HCT116 (cell line): ENCODE measurements at regions not wholly inside any gene's neighbourhood (a gene's known extent, or its start where the extent isn't known, plus 50 kb on each side); places are given as distances from the start of the nearest gene placed in this dataset.

ENCODE experiments used
- ATAC-seq: fragments of 200-7000 bp; cut with Tn5 transposase; 2 replicates; pipeline ENCODE4 v1.9.1; 2020; ENCODE audit warnings: mild to moderate bottlenecking, moderate library complexity
- BruUV-seq: library from RNA; stranded (reverse); fragments of 400-500 nt; replicated peaks from 2 replicates; lab custom pipeline; 2021; lab: Mats Ljungman, UMichigan
- CTCF ChIA-PET: fragments of 300-600 bp; sonication (Branson Sonifier 250); formaldehyde crosslinking; loops from one replicate; lab custom pipeline; 2021; ENCODE audit warnings: antibody characterized with exemption; lab: Charles Lee
- POLR2A ChIA-PET: fragments of 300-600, 350-600 bp; sonication (Branson Sonifier 250); formaldehyde crosslinking; loops from one replicate; lab custom pipeline; 2021; ENCODE audit warnings: antibody characterized with exemption; lab: Charles Lee
- RAD21 ChIA-PET, 2 experiments: fragments of 300-600 bp; sonication (Branson Sonifier 250); formaldehyde crosslinking; loops; one replicate each; lab custom pipeline; 2023; ENCODE audit warnings: low total read pairs in 2 of 2; ENCODE audit not compliant: uncharacterized antibody in 2 of 2, unreplicated experiment in 2 of 2, low non-redundant PET in 1 of 2; lab: Charles Lee
- DNase-seq: peaks from one replicate; pipeline ENCODE4 v3.0.0-alpha.2; 2010; ENCODE audit warnings: low read depth, low spot score
- H2AFZ ChIP-seq: fragments of 200-600 bp; shearing (Covaris generic), sonication (generic); 2 replicates; pipeline ENCODE4 v1.6.1; 2017; ENCODE audit warnings: low read depth, mixed run types, mixed read lengths, antibody characterized with exemption, low read length; ENCODE audit not compliant: poor library complexity, severe bottlenecking
- H3K27ac ChIP-seq: 2 replicates; pipeline ENCODE4 v1.5.1; 2012; ENCODE audit warnings: low read depth, low read length
- H3K27me3 ChIP-seq: fragments of 200-600 bp; sonication (generic); 2 replicates; pipeline ENCODE4 v1.6.1; 2016; ENCODE audit warnings: mixed run types, low read length, mixed read lengths; ENCODE audit not compliant: insufficient read depth
- H3K36me3 ChIP-seq, 2 experiments: fragments of 200-500 bp in 1 of 2; fragments of 200-600 bp in 1 of 2; sonication (Bioruptor generic) in 1 of 2; sonication (generic) in 1 of 2; 2 replicates each; pipeline versions ENCODE4 v1.5.1 to v1.6.1; 2014 to 2016; ENCODE audit warnings: low read length in 2 of 2, inconsistent platforms in 1 of 2, mixed read lengths in 1 of 2, mixed run types in 1 of 2; ENCODE audit not compliant: insufficient read depth in 2 of 2, control insufficient read depth in 1 of 2
- H3K4me1 ChIP-seq, 2 experiments: fragments of 200-600 bp in 1 of 2; sonication (generic) in 1 of 2; 2 replicates each; pipeline versions ENCODE4 v1.5.1 to v1.6.1; 2012 to 2017; ENCODE audit warnings: low read length in 2 of 2, inconsistent platforms in 1 of 2, mild to moderate bottlenecking in 1 of 2, mixed read lengths in 1 of 2, mixed run types in 1 of 2, moderate library complexity in 1 of 2; ENCODE audit not compliant: insufficient read depth in 2 of 2, control insufficient read depth in 1 of 2
- H3K4me2 ChIP-seq: fragments of 200-600 bp; sonication (generic); 2 replicates; pipeline ENCODE4 v1.6.1; 2017; ENCODE audit warnings: mixed run types, low read length, mixed read lengths
- H3K4me3 ChIP-seq, 2 experiments: fragments of 200-600 bp in 1 of 2; sonication (generic) in 1 of 2; replicated peaks in 1 of 2; 2 replicates each; pipeline ENCODE4 v1.5.1; 2011 to 2016; ENCODE audit warnings: low read length in 2 of 2, control low read depth in 1 of 2, low read depth in 1 of 2, mild to moderate bottlenecking in 1 of 2, mixed read lengths in 1 of 2, mixed run types in 1 of 2
- H3K79me2 ChIP-seq: fragments of 200-600 bp; sonication (generic); 2 replicates; pipeline ENCODE4 v1.6.1; 2017; ENCODE audit warnings: mild to moderate bottlenecking, mixed run types, low read length, moderate library complexity, mixed read lengths; ENCODE audit not compliant: insufficient read depth
- H3K9ac ChIP-seq: fragments of 200-600 bp; sonication (generic); 2 replicates; pipeline ENCODE4 v1.6.1; 2016; ENCODE audit warnings: low read length, mixed read lengths
- H3K9me2 ChIP-seq: fragments of 200-600 bp; sonication (generic), shearing (Covaris generic); 2 replicates; pipeline ENCODE4 v1.6.1; 2017; ENCODE audit warnings: mixed run types, mild to moderate bottlenecking, moderate library complexity; ENCODE audit not compliant: insufficient read depth
- H3K9me3 ChIP-seq, 2 experiments: fragments of 200-500 bp in 1 of 2; fragments of 200-600 bp in 1 of 2; sonication (Bioruptor generic) in 1 of 2; sonication (generic) in 1 of 2; 2 replicates each; pipeline ENCODE4 v1.6.1; 2014 to 2017; ENCODE audit warnings: low read length in 2 of 2, mixed read lengths in 2 of 2, inconsistent platforms in 1 of 2, low read depth in 1 of 2, mild to moderate bottlenecking in 1 of 2, mixed run types in 1 of 2, moderate library complexity in 1 of 2; ENCODE audit not compliant: control insufficient read depth in 1 of 2, insufficient read depth in 1 of 2
- H4K20me1 ChIP-seq: fragments of 200-600 bp; sonication (generic), shearing (Covaris generic); 2 replicates; pipeline ENCODE4 v1.6.1; 2017; ENCODE audit warnings: mixed run types, mild to moderate bottlenecking, moderate library complexity; ENCODE audit not compliant: insufficient read depth
- CBX3 ChIP-seq: IDR thresholded peaks from 2 replicates; pipeline ENCODE4 v1.6.1; 2012; ENCODE audit warnings: low read depth
- ELF1 ChIP-seq: IDR thresholded peaks from 2 replicates; pipeline ENCODE4 v1.6.1; 2012; ENCODE audit warnings: low read depth, borderline replicate concordance
- EZH2 ChIP-seq: fragments of 200-600 bp; sonication (generic); IDR thresholded peaks from 2 replicates; pipeline ENCODE4 v1.6.1; 2017; ENCODE audit warnings: antibody characterized with exemption, mixed run types
- FOSL1 ChIP-seq: IDR thresholded peaks from 2 replicates; pipeline ENCODE4 v1.6.1; 2012; ENCODE audit warnings: low read depth
- MAX ChIP-seq: IDR thresholded peaks from 2 replicates; pipeline ENCODE4 v1.6.1; 2012
- POLR2AphosphoS5 ChIP-seq: IDR thresholded peaks from 2 replicates; pipeline ENCODE4 v1.6.1; 2011; ENCODE audit warnings: mild to moderate bottlenecking, low read depth, low read length, moderate library complexity
- REST ChIP-seq: IDR thresholded peaks from 2 replicates; pipeline ENCODE4 v1.6.1; 2012; ENCODE audit warnings: low read depth
- SIN3A ChIP-seq: IDR thresholded peaks from 2 replicates; pipeline ENCODE4 v1.6.1; 2012; ENCODE audit warnings: low read depth
- SP1 ChIP-seq: IDR thresholded peaks from 2 replicates; pipeline ENCODE4 v1.6.1; 2012; ENCODE audit warnings: low read depth
- ZFX ChIP-seq: fragments of 450-650 bp; IDR thresholded peaks from 2 replicates; pipeline ENCODE4 v1.6.1; 2017
- intact Hi-C: fragments of 100-400 bp; cut with micrococcal nuclease; formaldehyde crosslinking; loops from 2 replicates; pipeline ENCODE4 v1.10.0; 2022

- Histone ChIP-seq H3K79me2 (no peaks in the 10 kb centered on the region), H2AFZ (no peak overlapping the region)
- POLR2A ChIA-PET, result no interaction called here
These were observed 389.3 kb downstream of the LMO7 start for GRCh38 chr13:76025392-76025791.

More at GRCh38 chr13:76025392-76025791, 389.3 kb downstream of the LMO7 start:
- CTCF ChIA-PET, result no interaction called here
- DNase-seq, result no peak
- Histone ChIP-seq H3K9me3 (no peaks in the 10 kb centered on the region), H3K9ac (no peak overlapping the region), H3K27ac (no peak overlapping the region), H4K20me1 (no peaks in the 10 kb centered on the region), H3K9me2 (no peaks in the 10 kb centered on the region), H3K36me3 (no peaks in the 10 kb centered on the region), H3K27me3 (no peaks in the 10 kb centered on the region), H3K4me1 (0 out of 4 replicates have a peak, but pooled peaks cover 0 to 7% of the 10 kb centered on the region in 2 experiments), H3K4me3 (no peak overlapping the region), H3K4me2 (no peak overlapping the region)
- TF ChIP-seq ELF1 (no peak), FOSL1 (no peak), REST (no peak), SIN3A (no peak), MAX (no peak), EZH2 (no peak), CBX3 (no peak), POLR2AphosphoS5 (no peak), SP1 (no peak), ZFX (no peak)
- RAD21 ChIA-PET, result no interaction called here
- intact Hi-C loops, result no loop called here
- BruUV-seq, result no TSS peak
- no peak for ATAC-seq
